Left renal cortex interstitium (tissue), 4 donors: ENCODE measurements at regions not wholly inside any gene's neighbourhood (a gene's known extent, or its start where the extent isn't known, plus 50 kb on each side); places are given as distances from the start of the nearest gene placed in this dataset.

Source experiments
- DNase-seq, 4 donors: peaks; one replicate each; pipeline ENCODE4 v3.0.0-alpha.2; 2013; ENCODE audit warnings: low read depth in 4 of 4, low spot score in 2 of 4, missing footprints in 1 of 4

DNA sequence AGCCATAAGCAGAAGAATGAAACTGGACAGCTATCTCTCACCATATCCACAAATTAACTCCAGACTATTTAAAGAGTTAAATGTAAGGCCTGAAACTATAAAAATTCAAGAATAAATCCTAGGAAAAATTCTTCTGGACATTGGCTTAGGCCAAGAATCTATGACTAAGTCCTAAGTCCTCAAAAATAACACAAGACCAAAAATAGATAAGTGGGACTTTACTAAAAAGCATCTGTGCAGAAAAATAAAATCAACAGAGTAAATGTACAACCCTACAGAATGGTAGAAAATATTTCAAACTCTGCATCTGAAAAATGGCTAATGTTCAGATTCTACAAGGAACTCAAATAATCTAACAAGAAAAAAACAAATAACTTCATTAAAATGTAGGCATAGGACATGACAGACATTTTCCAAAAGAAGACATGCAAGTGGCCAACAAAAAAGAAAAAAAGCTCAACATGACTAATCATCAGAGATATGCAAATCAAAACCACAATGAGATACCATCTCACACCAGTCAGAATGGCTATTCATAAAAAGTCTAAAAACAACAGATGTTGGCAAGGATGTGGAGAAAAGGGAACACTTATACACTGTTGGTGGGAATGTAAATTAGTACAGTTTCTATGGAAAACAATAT is 61.0 kb upstream of the PPFIA2 start:
- no peak for DNase-seq

DNA sequence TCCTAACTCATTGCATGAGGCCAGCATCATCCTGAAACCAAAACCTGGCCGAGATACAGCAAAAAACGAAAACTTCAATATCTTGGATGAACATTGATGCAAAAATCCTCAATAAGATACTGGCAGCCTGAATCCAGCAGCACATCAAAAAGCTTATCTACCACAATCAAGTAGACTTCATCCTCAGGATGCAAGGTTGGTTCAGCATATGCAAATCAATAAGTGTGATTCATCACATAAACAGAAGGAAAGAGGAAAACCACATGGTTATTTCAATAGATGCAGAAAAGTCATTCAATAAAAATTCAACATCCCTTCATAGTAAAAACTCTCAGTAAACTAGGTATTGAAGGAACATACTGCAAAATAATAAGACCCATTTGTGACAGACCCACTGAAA is 56.5 kb upstream of the PPFIA2 start:
- DNase-seq, result no peak

DNA sequence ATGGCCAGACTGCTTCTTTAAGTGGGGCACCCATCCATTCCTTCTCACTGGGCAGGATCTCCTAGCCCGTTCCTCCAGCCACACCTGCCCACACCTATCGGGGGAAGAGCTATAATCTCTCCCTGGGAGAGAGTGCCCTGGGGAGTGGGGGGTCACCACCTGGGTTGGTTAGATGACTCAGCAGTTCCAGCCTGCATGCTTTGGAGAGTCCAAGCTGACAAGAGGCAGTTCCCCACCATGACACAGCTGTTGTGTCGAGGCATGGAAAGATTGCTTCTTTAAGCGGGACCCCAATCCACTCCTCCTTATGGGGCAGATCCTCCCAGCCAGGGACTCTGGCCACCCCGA is 52.6 kb upstream of the PPFIA2 start:
- DNase-seq, result no peak

DNA sequence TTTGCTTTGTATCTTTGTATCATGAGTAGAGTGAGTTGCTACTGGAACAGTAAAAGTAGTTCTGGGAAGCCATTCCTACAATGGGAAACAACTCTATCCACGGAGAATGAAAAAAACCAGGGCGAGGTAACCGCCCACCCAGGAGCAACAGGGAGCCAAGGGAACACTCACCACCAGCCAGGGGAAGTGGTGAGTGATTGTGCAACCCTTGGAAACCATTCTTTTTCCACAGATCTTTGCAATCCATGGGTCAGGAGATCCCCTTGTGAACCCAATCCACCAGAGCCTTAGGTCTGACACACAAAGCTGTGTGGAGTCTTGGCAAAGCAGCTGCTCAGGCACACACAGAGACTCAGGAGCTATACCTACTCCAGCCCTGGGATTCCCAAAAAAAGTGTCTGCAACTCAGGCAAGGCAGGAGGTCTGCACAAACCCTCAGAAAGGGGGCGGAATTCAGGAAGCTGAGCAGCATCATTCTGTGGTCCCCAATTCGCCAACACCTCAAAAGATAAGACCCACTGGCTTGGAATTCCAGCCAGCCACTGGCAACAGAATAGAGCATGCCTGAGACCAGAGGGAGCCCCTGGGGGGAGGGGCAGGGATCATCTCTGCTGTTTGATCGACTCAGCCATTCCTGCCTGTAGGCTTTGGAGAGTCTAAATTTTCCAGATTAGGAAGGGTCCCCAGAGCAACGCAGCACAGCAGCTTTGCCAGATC is 52.1 kb upstream of the PPFIA2 start:
- no peak for DNase-seq

DNA sequence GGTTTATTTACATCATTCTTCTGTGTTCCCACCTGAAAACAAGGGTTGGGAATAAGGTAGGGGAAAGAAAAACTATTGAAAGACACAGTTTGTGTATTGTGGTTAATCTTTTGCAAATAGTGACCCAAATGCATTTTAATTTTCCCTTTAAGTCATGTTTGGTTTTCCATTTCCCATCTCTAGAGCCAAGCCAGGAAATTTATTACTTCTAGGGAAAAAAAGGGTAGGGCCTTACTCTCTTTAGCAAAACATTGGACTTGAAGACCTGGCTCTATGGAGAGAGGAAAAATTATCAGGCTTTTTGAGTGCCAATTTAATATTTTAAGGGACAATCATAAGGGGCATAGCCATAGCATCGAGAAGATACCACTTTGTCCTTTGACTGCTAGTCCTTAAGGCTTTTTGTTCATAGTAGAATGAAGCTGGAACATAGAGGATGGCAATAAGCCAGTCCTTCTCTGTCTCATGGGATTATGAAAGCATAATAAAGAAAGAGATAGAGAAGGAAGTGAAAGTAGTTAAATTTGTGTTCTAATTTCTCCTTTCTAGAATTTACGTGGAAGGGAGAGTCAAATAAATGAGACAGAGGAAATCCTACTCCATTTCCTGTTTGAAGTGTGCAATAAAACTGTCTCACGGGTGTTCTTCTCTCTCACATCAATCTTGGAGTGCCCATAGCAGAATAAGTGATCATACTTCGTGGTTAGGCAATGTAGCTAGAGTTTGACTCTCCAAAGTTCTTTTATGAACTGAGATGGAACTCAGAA is 50.9 kb upstream of the PPFIA2 start:
- no peak for DNase-seq

DNA sequence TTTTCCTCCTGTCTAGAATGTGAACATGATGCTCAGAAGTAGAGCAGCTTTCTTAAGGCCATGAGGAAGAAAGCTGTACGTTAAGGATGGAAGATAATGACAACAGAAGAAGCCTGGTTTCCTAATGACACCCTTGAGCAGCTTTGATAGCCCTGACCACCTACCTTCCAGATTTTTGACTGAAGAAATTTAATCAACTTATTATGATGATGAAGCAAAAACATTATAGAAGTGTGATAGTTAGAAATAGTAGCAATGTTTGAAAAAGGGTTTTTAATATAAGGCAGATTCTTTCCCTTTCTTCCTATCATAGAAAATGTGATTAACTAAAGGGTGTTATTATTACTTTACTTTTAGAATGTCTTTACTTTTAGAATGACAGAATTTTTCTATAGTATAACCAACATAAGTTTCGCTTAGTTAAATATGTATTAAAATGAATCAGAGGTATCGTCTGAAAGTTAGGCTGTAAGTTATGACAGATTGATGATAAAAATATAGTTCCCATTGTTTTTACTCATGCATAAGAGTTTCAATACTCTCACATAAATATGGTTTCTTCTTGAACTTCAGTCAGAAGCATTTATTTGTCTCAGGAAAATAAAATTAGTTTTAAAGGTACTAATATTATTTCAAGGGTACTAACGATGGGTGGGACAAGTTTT is 50.1 kb upstream of the PPFIA2 start:
- no peak for DNase-seq
